Suprapubic skin (tissue), 4 donors: ENCODE measurements at regions not wholly inside any gene's neighbourhood (a gene's known extent, or its start where the extent isn't known, plus 50 kb on each side); places are given as distances from the start of the nearest gene placed in this dataset.

Source experiments
- EP300 ChIP-seq: sonication (generic); formaldehyde crosslinking; IDR thresholded peaks from one replicate; pipeline ENCODE4 v1.6.1; 2017; ENCODE audit warnings: antibody characterized with exemption
- POLR2A ChIP-seq, 2 donors: fragments of 450-650 bp; IDR thresholded peaks; one replicate each; pipeline ENCODE4 v1.6.1; 2017; ENCODE audit warnings: antibody characterized with exemption in 2 of 2, mild to moderate bottlenecking in 2 of 2, moderate library complexity in 2 of 2
- POLR2AphosphoS5 ChIP-seq, 3 donors: sonication (generic); formaldehyde crosslinking; IDR thresholded peaks; one replicate each; pipeline ENCODE4 v1.6.1; 2017; ENCODE audit warnings: antibody characterized with exemption in 3 of 3
- TF ChIP-seq, protein P1 (sequence below), 2 donors: fragments of 200-600 bp in 1 of 2; fragments of 450-650 bp in 1 of 2; sonication (generic) in 1 of 2; IDR thresholded peaks; one replicate each; pipeline ENCODE4 v1.5.1; 2016 to 2019; ENCODE audit warnings: antibody characterized with exemption in 2 of 2, mild to moderate bottlenecking in 1 of 2, moderate library complexity in 1 of 2

DNA sequence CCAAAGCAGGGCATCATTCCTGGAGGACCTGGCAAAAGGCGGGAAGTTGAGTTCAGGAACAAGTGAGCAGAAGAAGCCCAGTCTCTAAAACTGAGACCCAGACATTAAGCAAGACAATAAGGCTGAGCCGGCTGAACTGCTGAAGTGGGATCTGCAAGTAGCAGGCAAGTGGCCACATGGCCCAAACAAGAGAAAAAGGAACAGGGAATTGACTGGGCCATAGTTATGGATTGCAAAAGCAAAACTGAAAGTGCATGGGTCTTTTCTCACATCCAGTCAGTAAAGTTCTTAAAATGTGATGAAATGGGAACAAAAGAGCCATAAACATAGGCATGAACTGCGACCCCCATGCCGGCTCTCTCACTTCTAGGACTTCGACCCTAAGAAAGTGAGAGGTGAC, 101.2 kb downstream of the SCN11A start:
- no peak for TF ChIP-seq POLR2A (IDR thresholded peaks at IDR 0.05)
- TF ChIP-seq, protein P1, sequence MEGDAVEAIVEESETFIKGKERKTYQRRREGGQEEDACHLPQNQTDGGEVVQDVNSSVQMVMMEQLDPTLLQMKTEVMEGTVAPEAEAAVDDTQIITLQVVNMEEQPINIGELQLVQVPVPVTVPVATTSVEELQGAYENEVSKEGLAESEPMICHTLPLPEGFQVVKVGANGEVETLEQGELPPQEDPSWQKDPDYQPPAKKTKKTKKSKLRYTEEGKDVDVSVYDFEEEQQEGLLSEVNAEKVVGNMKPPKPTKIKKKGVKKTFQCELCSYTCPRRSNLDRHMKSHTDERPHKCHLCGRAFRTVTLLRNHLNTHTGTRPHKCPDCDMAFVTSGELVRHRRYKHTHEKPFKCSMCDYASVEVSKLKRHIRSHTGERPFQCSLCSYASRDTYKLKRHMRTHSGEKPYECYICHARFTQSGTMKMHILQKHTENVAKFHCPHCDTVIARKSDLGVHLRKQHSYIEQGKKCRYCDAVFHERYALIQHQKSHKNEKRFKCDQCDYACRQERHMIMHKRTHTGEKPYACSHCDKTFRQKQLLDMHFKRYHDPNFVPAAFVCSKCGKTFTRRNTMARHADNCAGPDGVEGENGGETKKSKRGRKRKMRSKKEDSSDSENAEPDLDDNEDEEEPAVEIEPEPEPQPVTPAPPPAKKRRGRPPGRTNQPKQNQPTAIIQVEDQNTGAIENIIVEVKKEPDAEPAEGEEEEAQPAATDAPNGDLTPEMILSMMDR (IDR thresholded peaks at IDR 0.05), result no peak
- TF ChIP-seq POLR2AphosphoS5 (IDR thresholded peaks at IDR 0.05), result no peak
- no peak for TF ChIP-seq EP300
